H9 (cell line): ENCODE measurements at regions not wholly inside any gene's neighbourhood (a gene's known extent, or its start where the extent isn't known, plus 50 kb on each side); places are given as distances from the start of the nearest gene placed in this dataset.

Source experiments
- DNase-seq: peaks from one replicate; pipeline ENCODE4 v3.0.0-alpha.2; 2017
- H2AFZ ChIP-seq: one replicate; pipeline ENCODE4 v1.6.1; 2013; ENCODE audit warnings: mild to moderate bottlenecking, low read length, control low read depth, moderate library complexity
- H2AK5ac ChIP-seq: 2 replicates; pipeline ENCODE4 v1.6.1; 2013; ENCODE audit warnings: low read length, control low read depth, mixed read lengths; ENCODE audit not compliant: insufficient read length
- H2BK120ac ChIP-seq: one replicate; pipeline ENCODE4 v1.6.1; 2013; ENCODE audit warnings: low read depth, mild to moderate bottlenecking, low read length, control low read depth, inconsistent platforms; ENCODE audit not compliant: poor library complexity, severe bottlenecking
- H2BK12ac ChIP-seq: 2 replicates; pipeline ENCODE4 v1.6.1; 2013; ENCODE audit warnings: low read length, control low read depth, mixed read lengths, low read depth; ENCODE audit not compliant: insufficient read length
- H2BK15ac ChIP-seq: 2 replicates; pipeline ENCODE4 v1.6.1; 2013; ENCODE audit warnings: low read depth, low read length, control low read depth
- H2BK20ac ChIP-seq: one replicate; pipeline ENCODE4 v1.6.1; 2013; ENCODE audit warnings: low read depth, mild to moderate bottlenecking, low read length, control low read depth, inconsistent platforms; ENCODE audit not compliant: poor library complexity, severe bottlenecking
- H2BK5ac ChIP-seq: 2 replicates; pipeline ENCODE4 v1.6.1; 2013; ENCODE audit warnings: low read length, control low read depth, mixed read lengths; ENCODE audit not compliant: insufficient read length
- H3K14ac ChIP-seq: 2 replicates; pipeline ENCODE4 v1.6.1; 2013; ENCODE audit warnings: low read length, control low read depth; ENCODE audit not compliant: insufficient read depth
- H3K18ac ChIP-seq: 2 replicates; pipeline ENCODE4 v1.6.1; 2013; ENCODE audit warnings: low read depth, mild to moderate bottlenecking, mixed read lengths, low read length, control low read depth; ENCODE audit not compliant: insufficient read length
- H3K23ac ChIP-seq: 2 replicates; pipeline ENCODE4 v1.6.1; 2013; ENCODE audit warnings: low read length, control low read depth, mixed read lengths, low read depth; ENCODE audit not compliant: insufficient read length
- H3K23me2 ChIP-seq: 2 replicates; pipeline ENCODE4 v1.6.1; 2013; ENCODE audit warnings: low read depth, mild to moderate bottlenecking, mixed read lengths, low read length, control low read depth; ENCODE audit not compliant: insufficient read length, poor library complexity, severe bottlenecking
- H3K27ac ChIP-seq: 2 replicates; pipeline ENCODE4 v1.5.1; 2013; ENCODE audit warnings: low read length, control low read depth, mixed read lengths, low read depth; ENCODE audit not compliant: insufficient read length
- H3K27me3 ChIP-seq: 2 replicates; pipeline ENCODE4 v1.6.1; 2013; ENCODE audit warnings: low read length, control low read depth, inconsistent platforms; ENCODE audit not compliant: insufficient read depth
- H3K4ac ChIP-seq: 2 replicates; pipeline ENCODE4 v1.6.1; 2013; ENCODE audit warnings: low read depth, mild to moderate bottlenecking, control low read depth, inconsistent platforms, low read length, moderate library complexity
- H3K4me1 ChIP-seq: 2 replicates; pipeline ENCODE4 v1.6.1; 2013; ENCODE audit warnings: low read length, control low read depth, inconsistent platforms; ENCODE audit not compliant: insufficient read depth
- H3K4me2 ChIP-seq: 2 replicates; pipeline ENCODE4 v1.6.1; 2013; ENCODE audit warnings: low read length, control low read depth, mixed read lengths; ENCODE audit not compliant: insufficient read length, insufficient read depth
- H3K56ac ChIP-seq: 2 replicates; pipeline ENCODE4 v1.6.1; 2013; ENCODE audit warnings: low read depth, mild to moderate bottlenecking, mixed read lengths, low read length, control low read depth; ENCODE audit not compliant: insufficient read length
- H3K79me1 ChIP-seq: 2 replicates; pipeline ENCODE4 v1.6.1; 2013; ENCODE audit warnings: low read depth, mild to moderate bottlenecking, moderate library complexity, low read length, control low read depth, inconsistent platforms; ENCODE audit not compliant: insufficient read depth, poor library complexity, severe bottlenecking
- H3K79me2 ChIP-seq: 2 replicates; pipeline ENCODE4 v1.6.1; 2013; ENCODE audit warnings: low read length, control low read depth, inconsistent platforms; ENCODE audit not compliant: insufficient read depth
- H3K9ac ChIP-seq: 2 replicates; pipeline ENCODE4 v1.6.1; 2013; ENCODE audit warnings: low read length, control low read depth, mixed read lengths; ENCODE audit not compliant: insufficient read length; ENCODE audit errors: extremely low read depth
- H3K9me3 ChIP-seq: one replicate; pipeline ENCODE4 v1.6.1; 2013; ENCODE audit warnings: low read depth, low read length, inconsistent platforms; ENCODE audit not compliant: control insufficient read depth
- H3T11ph ChIP-seq: one replicate; pipeline ENCODE4 v1.6.1; 2013; ENCODE audit warnings: mild to moderate bottlenecking, low read length, control low read depth, inconsistent platforms
- H4K20me1 ChIP-seq: one replicate; pipeline ENCODE4 v1.6.1; 2013; ENCODE audit not compliant: control insufficient read depth, insufficient read length, insufficient read depth
- H4K5ac ChIP-seq: 2 replicates; pipeline ENCODE4 v1.6.1; 2013; ENCODE audit warnings: low read depth, mild to moderate bottlenecking, mixed read lengths, low read length, control low read depth; ENCODE audit not compliant: insufficient read length
- H4K8ac ChIP-seq: replicated peaks from 2 replicates; pipeline ENCODE4 v1.6.1; 2013; ENCODE audit warnings: low read length, control low read depth, mixed read lengths, low read depth; ENCODE audit not compliant: insufficient read length
- H4K91ac ChIP-seq: 2 replicates; pipeline ENCODE4 v1.6.1; 2013; ENCODE audit warnings: low read depth, mild to moderate bottlenecking, moderate library complexity, mixed read lengths, low read length, control low read depth; ENCODE audit not compliant: insufficient read length
- H3K27ac Mint-ChIP-seq, 3 experiments: 2 replicates in 2 of 3; 3 replicates in 1 of 3; pipeline ENCODE4 v1.8.0; 2020 to 2021; ENCODE audit warnings: mixed read lengths in 3 of 3, mild to moderate bottlenecking in 1 of 3, moderate library complexity in 1 of 3
- H3K27me3 Mint-ChIP-seq: 2 replicates; pipeline ENCODE4 v1.8.0; 2021; ENCODE audit warnings: low read depth, mild to moderate bottlenecking, moderate library complexity, mixed read lengths
- H3K36me3 Mint-ChIP-seq, 3 experiments: 2 replicates in 2 of 3; 3 replicates in 1 of 3; pipeline ENCODE4 v1.8.0; 2020 to 2021; ENCODE audit warnings: low read depth in 3 of 3, mixed read lengths in 3 of 3; ENCODE audit not compliant: insufficient read depth in 1 of 3
- H3K4me1 Mint-ChIP-seq, 2 experiments: 2 replicates each; pipeline ENCODE4 v1.8.0; 2020; ENCODE audit warnings: mixed read lengths in 2 of 2
- H3K4me3 Mint-ChIP-seq, 2 experiments: 2 replicates in 1 of 2; 3 replicates in 1 of 2; pipeline ENCODE4 v1.8.0; 2020 to 2021; ENCODE audit warnings: mild to moderate bottlenecking in 2 of 2, mixed read lengths in 2 of 2, moderate library complexity in 1 of 2
- H3K9me3 Mint-ChIP-seq, 2 experiments: 2 replicates in 1 of 2; 3 replicates in 1 of 2; pipeline ENCODE4 v1.8.0; 2020; ENCODE audit warnings: mild to moderate bottlenecking in 2 of 2, mixed read lengths in 2 of 2, moderate library complexity in 1 of 2
- CTCF ChIP-seq: fragments of 200-600 bp; sonication (generic); conservative IDR thresholded peaks from 3 replicates; pipeline ENCODE4 v1.8.0; 2021; ENCODE audit warnings: antibody characterized with exemption, mild to moderate bottlenecking
- WGBS: extraction: QIAGEN DNeasy Blood & Tissue Kit; methylation state at CpG from one replicate; pipeline ENCODE4 v1.1.7; 2013; ENCODE audit warnings: missing lambda C conversion rate, low lambda C conversion rate, mixed read lengths; ENCODE audit not compliant: insufficient read length; ENCODE audit errors: extremely low coverage; 5-methylcytosine and 5-hydroxymethylcytosine counted together

GRCh38 chrX:114221445-114221844 is 362.4 kb upstream of the HTR2C start:
- H3K56ac ChIP-seq, result no peak overlapping the region
- no peaks in the 10 kb centered on the region for H3K27me3 Mint-ChIP-seq
- no peaks in the 10 kb centered on the region for H4K20me1 ChIP-seq
- no peaks in the 10 kb centered on the region for H3K9me3 ChIP-seq
- no peak overlapping the region for H3K4ac ChIP-seq
- H2AK5ac ChIP-seq, result no peak overlapping the region
- no peaks in the 10 kb centered on the region for H3K79me2 ChIP-seq
- H2BK120ac ChIP-seq, result no peak overlapping the region
- H3K23ac ChIP-seq, result no peak overlapping the region
- no peaks in the 10 kb centered on the region for H3K23me2 ChIP-seq
- no peak overlapping the region for H3K27ac ChIP-seq
- H3K36me3 Mint-ChIP-seq, result no peaks in the 10 kb centered on the region
- H2BK12ac ChIP-seq, result no peak overlapping the region
- DNase-seq, result no peak
- no peaks in the 10 kb centered on the region for H3K27me3 ChIP-seq
- no peak overlapping the region for H3K27ac Mint-ChIP-seq
- H3K18ac ChIP-seq, result no peak overlapping the region
- no peak overlapping the region for H3T11ph ChIP-seq
- no peak overlapping the region for H4K8ac ChIP-seq
- H3K9ac ChIP-seq, result no peak overlapping the region
- H4K91ac ChIP-seq, result no peak overlapping the region
- no peaks in the 10 kb centered on the region for H3K9me3 Mint-ChIP-seq
- no peaks in the 10 kb centered on the region for H3K79me1 ChIP-seq
- no peak overlapping the region for H3K4me2 ChIP-seq
- no peak overlapping the region for H4K5ac ChIP-seq
- H2BK5ac ChIP-seq, result no peak overlapping the region
- H2BK15ac ChIP-seq, result no peak overlapping the region
- H3K14ac ChIP-seq, result no peak overlapping the region
- H3K4me1 Mint-ChIP-seq, result peaks cover 9 to 15% of the 10 kb centered on the region in 2 experiments
- H2AFZ ChIP-seq, result no peak overlapping the region
- no peak overlapping the region for H2BK20ac ChIP-seq
- no CpG with 5 or more reads among the region's 2 CpGs for WGBS
- H3K4me1 ChIP-seq, result no peaks in the 10 kb centered on the region
- H3K4me3 Mint-ChIP-seq, result no peak overlapping the region
- no peak for TF ChIP-seq CTCF
